C4-2B (cell line): ENCODE measurements at regions not wholly inside any gene's neighbourhood (a gene's known extent, or its start where the extent isn't known, plus 50 kb on each side); places are given as distances from the start of the nearest gene placed in this dataset.
A peak's percentile ranks its signal among the peaks of the same experiment; 100 is the strongest.

Experiments used
- ZFX ChIP-seq: fragments of 450-650 bp; IDR thresholded peaks from 2 replicates; pipeline ENCODE4 v1.6.1; 2017
- TF ChIP-seq, protein P1 (sequence below): fragments of 450-650 bp; conservative IDR thresholded peaks from 2 replicates; pipeline ENCODE4 v1.5.1; 2017; ENCODE audit warnings: mild to moderate bottlenecking

DNA sequence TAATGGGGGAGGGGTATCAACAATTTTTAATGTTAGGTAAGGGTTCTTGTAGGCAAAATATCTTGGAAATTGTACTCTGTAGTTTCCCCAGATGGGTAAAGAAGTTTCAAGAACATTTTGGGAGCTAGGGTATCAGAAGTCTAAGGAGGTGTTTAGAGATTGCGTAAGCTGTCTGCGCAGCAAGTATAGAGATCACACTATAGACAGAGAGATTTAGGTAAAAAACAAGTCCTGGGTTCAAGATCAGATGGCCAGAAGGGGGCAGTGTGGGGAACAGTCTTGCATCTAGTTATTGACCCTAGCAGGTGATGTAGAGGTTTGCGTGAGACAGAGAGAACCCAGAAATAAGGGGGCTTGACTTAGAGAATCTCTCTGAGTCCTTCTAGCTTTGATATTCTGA lies 80.8 kb downstream of the S1PR1 start:
- TF ChIP-seq, protein P1, sequence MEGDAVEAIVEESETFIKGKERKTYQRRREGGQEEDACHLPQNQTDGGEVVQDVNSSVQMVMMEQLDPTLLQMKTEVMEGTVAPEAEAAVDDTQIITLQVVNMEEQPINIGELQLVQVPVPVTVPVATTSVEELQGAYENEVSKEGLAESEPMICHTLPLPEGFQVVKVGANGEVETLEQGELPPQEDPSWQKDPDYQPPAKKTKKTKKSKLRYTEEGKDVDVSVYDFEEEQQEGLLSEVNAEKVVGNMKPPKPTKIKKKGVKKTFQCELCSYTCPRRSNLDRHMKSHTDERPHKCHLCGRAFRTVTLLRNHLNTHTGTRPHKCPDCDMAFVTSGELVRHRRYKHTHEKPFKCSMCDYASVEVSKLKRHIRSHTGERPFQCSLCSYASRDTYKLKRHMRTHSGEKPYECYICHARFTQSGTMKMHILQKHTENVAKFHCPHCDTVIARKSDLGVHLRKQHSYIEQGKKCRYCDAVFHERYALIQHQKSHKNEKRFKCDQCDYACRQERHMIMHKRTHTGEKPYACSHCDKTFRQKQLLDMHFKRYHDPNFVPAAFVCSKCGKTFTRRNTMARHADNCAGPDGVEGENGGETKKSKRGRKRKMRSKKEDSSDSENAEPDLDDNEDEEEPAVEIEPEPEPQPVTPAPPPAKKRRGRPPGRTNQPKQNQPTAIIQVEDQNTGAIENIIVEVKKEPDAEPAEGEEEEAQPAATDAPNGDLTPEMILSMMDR, result peak; percentile 17; the same call in 1 of the 2 replicates
- no peak for TF ChIP-seq ZFX
